H1 (cell line): ENCODE measurements at regions not wholly inside any gene's neighbourhood (a gene's known extent, or its start where the extent isn't known, plus 50 kb on each side); places are given as distances from the start of the nearest gene placed in this dataset.
"Not testable (repeated sequence)": the region's sequence is repeated elsewhere in the genome, so short reads cannot be mapped to it uniquely, and the experiment has no call there.

Source experiments
- CTCF ChIA-PET: fragments of 300-600 bp; sonication (Branson Sonifier 250); formaldehyde crosslinking; loops from one replicate; lab custom pipeline; 2021; ENCODE audit not compliant: partially characterized antibody; lab: Charles Lee
- POLR2A ChIA-PET: fragments of 300-600 bp; sonication (Branson Sonifier 250); formaldehyde crosslinking; loops from one replicate; lab custom pipeline; 2021; ENCODE audit warnings: inconsistent platforms; ENCODE audit not compliant: partially characterized antibody; lab: Charles Lee
- DNase-seq, 2 experiments: peaks; one replicate each; pipeline versions ENCODE4 v3.0.0 to v3.0.0-alpha.2; 2010 to 2022; ENCODE audit warnings: low spot score in 2 of 2, low read depth in 1 of 2, mixed read lengths in 1 of 2
- FAIRE-seq: peaks from 2 replicates; lab custom pipeline; 2011; peaks lifted over from hg19 to GRCh38; lab: Jason Lieb, UNC
- H2AFZ ChIP-seq: 2 replicates; pipeline ENCODE4 v1.8.1; 2012; ENCODE audit warnings: low read length, inconsistent platforms
- H2AK5ac ChIP-seq: 2 replicates; pipeline ENCODE4 v1.6.1; 2013; ENCODE audit warnings: low read depth, low read length
- H2BK120ac ChIP-seq: replicated peaks from 2 replicates; pipeline ENCODE3; 2013; ENCODE audit warnings: low read depth, low read length, inconsistent platforms
- H2BK12ac ChIP-seq: 2 replicates; pipeline ENCODE4 v1.6.1; 2013; ENCODE audit warnings: low read depth, low read length
- H2BK15ac ChIP-seq: 2 replicates; pipeline ENCODE4 v1.6.1; 2013; ENCODE audit warnings: low read length
- H2BK20ac ChIP-seq: 2 replicates; pipeline ENCODE4 v1.6.1; 2013; ENCODE audit warnings: low read length
- H2BK5ac ChIP-seq: 2 replicates; pipeline ENCODE4 v1.6.1; 2013; ENCODE audit warnings: low read depth, low read length
- H3K14ac ChIP-seq: 2 replicates; pipeline ENCODE4 v1.6.1; 2013; ENCODE audit warnings: inconsistent platforms; ENCODE audit not compliant: insufficient read length
- H3K18ac ChIP-seq: 2 replicates; pipeline ENCODE4 v1.6.1; 2013; ENCODE audit warnings: low read length; ENCODE audit errors: extremely low read depth
- H3K23ac ChIP-seq: 2 replicates; pipeline ENCODE4 v1.6.1; 2013; ENCODE audit warnings: inconsistent platforms; ENCODE audit not compliant: insufficient read length
- H3K23me2 ChIP-seq: 2 replicates; pipeline ENCODE4 v1.6.1; 2013; ENCODE audit warnings: low read depth, low read length
- H3K27ac ChIP-seq: 2 replicates; pipeline ENCODE4 v1.6.1; 2011; ENCODE audit warnings: low read depth, low read length, inconsistent platforms
- H3K27me3 ChIP-seq, 4 experiments: replicated peaks in 1 of 4; 1 replicate in 1 of 4; 2 replicates in 3 of 4; pipeline versions ENCODE4 v1.6.1 to v1.8.1; 2011 to 2013; ENCODE audit warnings: low read length in 3 of 4, mild to moderate bottlenecking in 3 of 4, inconsistent platforms in 2 of 4, mixed read lengths in 2 of 4, moderate library complexity in 1 of 4; ENCODE audit not compliant: control insufficient read depth in 3 of 4, insufficient read depth in 3 of 4; ENCODE audit errors: extremely low read depth in 1 of 4
- H3K36me3 ChIP-seq, 4 experiments: 2 replicates each; pipeline versions ENCODE4 v1.6.1 to v1.8.1; 2011 to 2013; ENCODE audit warnings: mild to moderate bottlenecking in 4 of 4, low read length in 3 of 4, moderate library complexity in 2 of 4, control low read depth in 1 of 4, inconsistent platforms in 1 of 4; ENCODE audit not compliant: insufficient read depth in 4 of 4, control insufficient read depth in 2 of 4
- H3K4ac ChIP-seq: replicated peaks from 2 replicates; pipeline ENCODE3; 2013; ENCODE audit warnings: low read length, low read depth, mixed read lengths, inconsistent platforms; ENCODE audit not compliant: insufficient read length
- H3K4me1 ChIP-seq, 4 experiments: replicated peaks in 1 of 4; 1 replicate in 1 of 4; 2 replicates in 3 of 4; pipeline versions ENCODE4 v1.6.1 to v1.8.1; 2011 to 2013; ENCODE audit warnings: low read length in 3 of 4, inconsistent platforms in 2 of 4, mixed read lengths in 1 of 4; ENCODE audit not compliant: insufficient read depth in 4 of 4, control insufficient read depth in 3 of 4
- H3K4me2 ChIP-seq, 2 experiments: 2 replicates each; pipeline versions ENCODE4 v1.6.1 to v1.8.1; 2011 to 2013; ENCODE audit warnings: low read depth in 2 of 2, low read length in 2 of 2, control low read depth in 1 of 2, inconsistent platforms in 1 of 2, mild to moderate bottlenecking in 1 of 2; ENCODE audit not compliant: insufficient read depth in 1 of 2
- H3K4me3 ChIP-seq, 4 experiments: fragments of 200-600, 300-600 bp in 1 of 4; sonication (generic), shearing (Covaris generic), sonication (Bioruptor Twin) in 1 of 4; 2 replicates each; pipeline versions ENCODE4 v1.5.1 to v1.8.1; 2011 to 2016; ENCODE audit warnings: low read length in 4 of 4, low read depth in 3 of 4, control low read depth in 2 of 4, inconsistent platforms in 2 of 4, mild to moderate bottlenecking in 2 of 4, mixed read lengths in 1 of 4, moderate library complexity in 1 of 4; ENCODE audit not compliant: insufficient read depth in 2 of 4; ENCODE audit errors: extremely low read depth in 1 of 4
- H3K56ac ChIP-seq: replicated peaks from 2 replicates; pipeline ENCODE3; 2013; ENCODE audit warnings: low read depth, mild to moderate bottlenecking, mixed read lengths, low read length, inconsistent platforms; ENCODE audit not compliant: insufficient read length
- H3K79me1 ChIP-seq: 2 replicates; pipeline ENCODE4 v1.6.1; 2013; ENCODE audit warnings: low read depth, low read length, control low read depth
- H3K79me2 ChIP-seq, 2 experiments: 2 replicates each; pipeline versions ENCODE4 v1.6.1 to v1.8.1; 2012 to 2013; ENCODE audit warnings: low read length in 2 of 2, mild to moderate bottlenecking in 2 of 2, inconsistent platforms in 1 of 2; ENCODE audit not compliant: insufficient read depth in 2 of 2, control insufficient read depth in 1 of 2
- H3K9ac ChIP-seq, 4 experiments: replicated peaks in 1 of 4; 1 replicate in 1 of 4; 2 replicates in 3 of 4; pipeline versions ENCODE4 v1.6.1 to v1.8.1; 2011 to 2013; ENCODE audit warnings: low read depth in 3 of 4, low read length in 3 of 4, control low read depth in 2 of 4, mild to moderate bottlenecking in 2 of 4, moderate library complexity in 2 of 4, inconsistent platforms in 1 of 4; ENCODE audit errors: extremely low read depth in 1 of 4
- H3K9me3 ChIP-seq, 2 experiments: 2 replicates each; pipeline versions ENCODE4 v1.6.1 to v1.8.1; 2012 to 2013; ENCODE audit warnings: mild to moderate bottlenecking in 2 of 2, moderate library complexity in 2 of 2, control low read depth in 1 of 2, inconsistent platforms in 1 of 2, low read depth in 1 of 2, low read length in 1 of 2, mixed read lengths in 1 of 2; ENCODE audit not compliant: insufficient read depth in 2 of 2
- H4K20me1 ChIP-seq, 2 experiments: replicated peaks in 1 of 2; 2 replicates each; pipeline versions ENCODE3 to v1.8.1; 2011 to 2013; ENCODE audit warnings: inconsistent platforms in 2 of 2, low read length in 2 of 2, mild to moderate bottlenecking in 1 of 2; ENCODE audit not compliant: insufficient read depth in 2 of 2, control insufficient read depth in 1 of 2
- H4K5ac ChIP-seq: 2 replicates; pipeline ENCODE4 v1.6.1; 2013; ENCODE audit warnings: low read length, low read depth, mixed read lengths, inconsistent platforms; ENCODE audit not compliant: insufficient read length
- H4K8ac ChIP-seq: 2 replicates; pipeline ENCODE4 v1.8.0; 2013; ENCODE audit warnings: mild to moderate bottlenecking, moderate library complexity, low read length, inconsistent platforms; ENCODE audit not compliant: insufficient read depth; ENCODE audit errors: extremely low read depth
- H4K91ac ChIP-seq: replicated peaks from 2 replicates; pipeline ENCODE3; 2013; ENCODE audit warnings: low read length, mixed read lengths, inconsistent platforms; ENCODE audit not compliant: insufficient read length
- NRF1 ChIP-seq: IDR thresholded peaks from 2 replicates; pipeline ENCODE4 v1.6.1; 2011; ENCODE audit warnings: mild to moderate bottlenecking, low read depth, low read length, improper control_type of control experiment
- WGBS, 2 experiments: shearing (Covaris generic) in 1 of 2; methylation state at CpG; one replicate each; pipeline versions ENCODE4 v1.1.6 to v1.1.7; 2013 to 2015; ENCODE audit warnings: low lambda C conversion rate in 2 of 2, mixed read lengths in 2 of 2, inconsistent platforms in 1 of 2, low coverage in 1 of 2, missing lambda C conversion rate in 1 of 2; ENCODE audit not compliant: insufficient replicate concordance in 2 of 2, insufficient coverage in 1 of 2, insufficient read length in 1 of 2; ENCODE audit errors: extremely low coverage in 1 of 2, missing lambda C conversion rate in 1 of 2; 5-methylcytosine and 5-hydroxymethylcytosine counted together

DNA sequence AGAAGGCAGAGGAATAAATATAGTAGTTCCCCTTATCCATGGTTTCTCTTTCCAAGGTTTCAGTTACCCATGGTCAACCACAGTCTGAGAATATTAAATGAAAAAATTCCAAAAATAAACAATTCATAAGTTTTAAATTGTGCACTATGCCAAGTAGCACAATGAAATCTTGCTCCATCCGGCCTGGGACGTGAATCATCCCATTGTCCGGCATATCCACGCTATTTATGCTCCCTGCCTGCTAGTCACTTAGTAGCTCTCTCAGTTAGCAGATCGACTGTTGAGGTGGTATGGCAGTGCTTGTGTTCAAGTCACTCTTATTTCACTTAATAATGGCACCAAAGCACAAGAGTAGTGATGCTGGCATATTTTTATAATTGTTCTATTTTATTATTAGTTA is 58.6 kb upstream of the ARHGAP29 start (continued):
- TF ChIP-seq NRF1 = no peak

DNA sequence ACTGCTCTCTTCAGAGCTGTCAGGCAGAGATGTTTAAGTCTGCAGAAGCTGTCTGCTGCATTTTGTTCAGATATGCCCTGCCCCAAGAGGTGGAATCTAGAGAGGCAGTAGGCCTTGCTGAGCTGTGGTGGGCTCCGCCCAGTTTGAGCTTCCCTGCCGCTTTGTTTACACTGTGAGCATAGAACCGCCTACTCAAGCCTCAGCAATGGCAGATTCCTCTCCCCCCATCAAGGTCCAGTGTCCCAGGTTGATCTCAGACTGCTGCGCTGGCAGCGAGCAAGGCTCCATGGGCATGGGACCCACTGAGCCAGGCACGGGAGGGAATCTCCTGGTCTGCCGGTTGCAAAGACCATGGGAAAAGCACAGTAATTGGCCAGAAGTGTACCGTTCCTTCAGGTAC is 55.6 kb upstream of the ARHGAP29 start:
- H3K23ac ChIP-seq, H2BK12ac ChIP-seq, H3K4me2 ChIP-seq, DNase-seq, H2AK5ac ChIP-seq, H3K14ac ChIP-seq, H3K4ac ChIP-seq, H4K91ac ChIP-seq, H2BK15ac ChIP-seq, H2BK5ac ChIP-seq, H4K5ac ChIP-seq, H3K4me1 ChIP-seq, H3K18ac ChIP-seq, H3K36me3 ChIP-seq, H3K56ac ChIP-seq, FAIRE-seq, POLR2A ChIA-PET, H3K27ac ChIP-seq, H2BK120ac ChIP-seq, H3K23me2 ChIP-seq, H3K9ac ChIP-seq, H3K4me3 ChIP-seq, H3K79me2 ChIP-seq, H4K20me1 ChIP-seq, H2BK20ac ChIP-seq, H3K27me3 ChIP-seq, H3K79me1 ChIP-seq, H4K8ac ChIP-seq, H3K9me3 ChIP-seq: not testable (repeated sequence)
- H2AFZ ChIP-seq = peak overlapping the region; percentile 30; the same call in 1 of the 2 replicates
- CTCF ChIA-PET = interaction anchor here (0.6 to 1.8 kb wide), 7 partner anchors 11 to 235 kb away, joined by 3 to 6 read pairs (median 3); no protein-coding TSS in a partner anchor
- 80% methylated on average over 4 of the region's 8 CpGs; no CpG with 5 or more reads in 1 of the 2 experiments for WGBS, 2 experiments
